ENCODE measurements at regions not wholly inside any gene's neighbourhood (a gene's known extent, or its start where the extent isn't known, plus 50 kb on each side); places are given as distances from the start of the nearest gene placed in this dataset.

DNA sequence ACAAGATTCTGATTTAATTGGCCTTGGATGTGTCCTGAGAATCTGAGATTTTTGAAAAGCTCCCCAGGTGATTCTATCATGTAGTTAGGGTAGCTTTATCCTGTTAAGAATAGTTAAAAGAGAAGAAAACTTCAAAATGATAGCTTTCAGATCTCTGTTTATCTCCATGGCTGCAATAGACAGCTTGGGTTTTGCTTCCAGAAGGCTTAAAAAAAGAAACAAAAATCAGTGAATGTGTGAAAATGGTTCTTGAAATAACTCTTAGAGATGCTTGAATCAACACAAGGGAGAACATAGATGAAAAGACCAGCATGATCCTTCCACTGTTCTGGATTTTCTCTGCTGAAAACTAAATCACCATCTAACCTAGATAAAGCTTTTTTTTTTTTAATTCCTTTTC is 60.8 kb upstream of the TMC3 start:
- Histone ChIP-seq H4K91ac (ENCODE audit: low read depth, low read length) (no peak overlapping the region), H3K23ac (ENCODE audit: low read length) (no peak overlapping the region), H3K4me1 (ENCODE audit: control insufficient read depth in 1 of 2, insufficient read depth in 2 of 2, low read length in 2 of 2) (no peaks in the 10 kb centered on the region), H3K4me3 (ENCODE audit: low read depth, low read length) (no peak overlapping the region), H3K27ac (ENCODE audit: low read depth, low read length) (no peak overlapping the region), H2AK5ac (ENCODE audit: low read length) (no peak overlapping the region), H3K79me2 (ENCODE audit: control insufficient read depth, insufficient read depth, low read length, poor library complexity) (no peaks in the 10 kb centered on the region), H4K12ac (ENCODE audit: low read depth, low read length) (no peak overlapping the region), H2AFZ (ENCODE audit: insufficient read depth, low read length, poor library complexity) (no peak overlapping the region), H3K18ac (ENCODE audit: low read length) (no peak overlapping the region), H2BK120ac (ENCODE audit: insufficient read depth, low read length, poor library complexity) (no peak overlapping the region), H3K14ac (ENCODE audit: low read length) (no peak overlapping the region), H2BK12ac (ENCODE audit: low read length) (no peak overlapping the region), H3K36me3 (ENCODE audit: control insufficient read depth in 1 of 2, insufficient read depth in 2 of 2, low read length in 2 of 2) (no peaks in the 10 kb centered on the region), H3K4ac (ENCODE audit: low read depth, low read length) (no peak overlapping the region), H3K9me3 (ENCODE audit: insufficient read depth, low read depth, low read length) (no peaks in the 10 kb centered on the region), H2BK5ac (ENCODE audit: low read depth, low read length, poor library complexity) (no peak overlapping the region), H3K79me1 (ENCODE audit: low read length) (no peaks in the 10 kb centered on the region), H3K9ac (ENCODE audit: low read length) (no peak overlapping the region), H3K27me3 (ENCODE audit: insufficient read depth, low read length) (no peaks in the 10 kb centered on the region), H4K8ac (ENCODE audit: low read depth, low read length) (no peak overlapping the region), H3K4me2 (ENCODE audit: low read length) (no peak overlapping the region)
- no peak for DNase-seq

DNA sequence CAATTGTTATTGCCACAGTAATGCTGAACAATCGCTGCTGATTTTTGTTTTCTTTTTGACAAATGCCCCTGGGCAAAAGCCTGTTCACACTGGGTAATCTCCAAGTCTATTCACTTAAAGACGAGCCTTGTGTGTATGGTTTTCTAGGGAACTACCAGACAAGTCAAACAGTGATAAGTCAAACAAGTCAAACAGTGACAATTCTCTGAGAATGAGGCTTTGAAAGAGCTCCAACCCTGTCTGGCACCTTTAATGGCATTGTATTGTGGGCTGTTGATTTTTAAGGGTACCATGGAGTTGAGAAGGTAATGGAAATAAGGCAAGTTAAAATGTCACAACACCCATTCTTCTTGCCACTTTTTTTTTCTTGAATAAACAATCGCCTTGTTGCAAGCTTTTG is 59.4 kb upstream of the TMC3 start:
- DNase-seq = no peak
- Histone ChIP-seq H3K4me2 (ENCODE audit: low read length) (no peak overlapping the region), H2AK5ac (ENCODE audit: low read length) (no peak overlapping the region), H3K4me1 (ENCODE audit: control insufficient read depth in 1 of 2, insufficient read depth in 2 of 2, low read length in 2 of 2) (no peaks in the 10 kb centered on the region), H4K91ac (ENCODE audit: low read depth, low read length) (no peak overlapping the region), H4K8ac (ENCODE audit: low read depth, low read length) (no peak overlapping the region), H4K12ac (ENCODE audit: low read depth, low read length) (no peak overlapping the region), H2BK120ac (ENCODE audit: insufficient read depth, low read length, poor library complexity) (no peak overlapping the region), H3K9ac (ENCODE audit: low read length) (no peak overlapping the region), H3K4me3 (ENCODE audit: low read depth, low read length) (no peak overlapping the region), H3K14ac (ENCODE audit: low read length) (no peak overlapping the region), H3K27ac (ENCODE audit: low read depth, low read length) (no peak overlapping the region), H3K9me3 (ENCODE audit: insufficient read depth, low read depth, low read length) (no peaks in the 10 kb centered on the region), H3K79me2 (ENCODE audit: control insufficient read depth, insufficient read depth, low read length, poor library complexity) (no peaks in the 10 kb centered on the region), H3K36me3 (ENCODE audit: control insufficient read depth in 1 of 2, insufficient read depth in 2 of 2, low read length in 2 of 2) (no peaks in the 10 kb centered on the region), H2AFZ (ENCODE audit: insufficient read depth, low read length, poor library complexity) (no peak overlapping the region), H2BK5ac (ENCODE audit: low read depth, low read length, poor library complexity) (no peak overlapping the region), H3K23ac (ENCODE audit: low read length) (no peak overlapping the region), H3K4ac (ENCODE audit: low read depth, low read length) (no peak overlapping the region), H3K79me1 (ENCODE audit: low read length) (no peaks in the 10 kb centered on the region), H3K18ac (ENCODE audit: low read length) (no peak overlapping the region), H3K27me3 (ENCODE audit: insufficient read depth, low read length) (no peaks in the 10 kb centered on the region), H2BK12ac (ENCODE audit: low read length) (no peak overlapping the region)
- WGBS (ENCODE audit: extremely low coverage, insufficient coverage, insufficient read length) = no CpG with 5 or more reads among the region's 3 CpGs

DNA sequence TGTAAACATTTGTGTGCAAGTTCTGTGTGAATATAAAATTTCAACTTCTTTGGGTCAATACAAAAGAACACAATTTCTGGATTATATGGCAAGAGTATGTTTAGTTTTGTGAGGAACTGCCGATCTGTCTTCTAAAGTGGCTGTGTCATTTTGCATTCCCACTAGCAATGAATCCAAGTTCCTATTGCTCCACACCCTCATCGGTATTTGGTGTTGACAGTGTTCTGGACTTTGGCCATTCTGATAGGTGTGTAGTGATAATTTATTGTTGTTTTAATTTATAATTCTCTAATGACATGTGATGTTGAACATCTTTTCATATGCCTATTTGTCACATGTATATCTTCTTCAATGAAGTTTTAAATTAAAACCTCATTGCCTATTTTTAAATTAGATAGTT is 58.2 kb upstream of the TMC3 start:
- H2BK5ac ChIP-seq (ENCODE audit: low read depth, low read length, poor library complexity) = no peak overlapping the region
- H2AK5ac ChIP-seq (ENCODE audit: low read length) = no peak overlapping the region
- H4K12ac ChIP-seq (ENCODE audit: low read depth, low read length) = no peak overlapping the region
- H2BK12ac ChIP-seq (ENCODE audit: low read length) = no peak overlapping the region
- no peaks in the 10 kb centered on the region for H3K79me2 ChIP-seq (ENCODE audit: control insufficient read depth, insufficient read depth, low read length, poor library complexity)
- no peaks in the 10 kb centered on the region for H3K4me1 ChIP-seq (ENCODE audit: control insufficient read depth in 1 of 2, insufficient read depth in 2 of 2, low read length in 2 of 2)
- no peaks in the 10 kb centered on the region for H3K79me1 ChIP-seq (ENCODE audit: low read length)
- no peak overlapping the region for H4K91ac ChIP-seq (ENCODE audit: low read depth, low read length)
- no peak overlapping the region for H3K4me2 ChIP-seq (ENCODE audit: low read length)
- H3K27ac ChIP-seq (ENCODE audit: low read depth, low read length) = no peak overlapping the region
- H3K18ac ChIP-seq (ENCODE audit: low read length) = no peak overlapping the region
- DNase-seq = no peak
- no peaks in the 10 kb centered on the region for H3K27me3 ChIP-seq (ENCODE audit: insufficient read depth, low read length)
- H4K8ac ChIP-seq (ENCODE audit: low read depth, low read length) = no peak overlapping the region
- WGBS (ENCODE audit: extremely low coverage, insufficient coverage, insufficient read length) = no CpG with 5 or more reads among the region's 2 CpGs
- H3K36me3 ChIP-seq (ENCODE audit: control insufficient read depth in 1 of 2, insufficient read depth in 2 of 2, low read length in 2 of 2) = no peaks in the 10 kb centered on the region
- H3K4me3 ChIP-seq (ENCODE audit: low read depth, low read length) = no peak overlapping the region
- H3K23ac ChIP-seq (ENCODE audit: low read length) = no peak overlapping the region
- H3K9ac ChIP-seq (ENCODE audit: low read length) = no peak overlapping the region
- H2AFZ ChIP-seq (ENCODE audit: insufficient read depth, low read length, poor library complexity) = no peak overlapping the region
- H3K9me3 ChIP-seq (ENCODE audit: insufficient read depth, low read depth, low read length) = no peaks in the 10 kb centered on the region
- H3K4ac ChIP-seq (ENCODE audit: low read depth, low read length) = no peak overlapping the region
- no peak overlapping the region for H2BK120ac ChIP-seq (ENCODE audit: insufficient read depth, low read length, poor library complexity)
- H3K14ac ChIP-seq (ENCODE audit: low read length) = no peak overlapping the region

DNA sequence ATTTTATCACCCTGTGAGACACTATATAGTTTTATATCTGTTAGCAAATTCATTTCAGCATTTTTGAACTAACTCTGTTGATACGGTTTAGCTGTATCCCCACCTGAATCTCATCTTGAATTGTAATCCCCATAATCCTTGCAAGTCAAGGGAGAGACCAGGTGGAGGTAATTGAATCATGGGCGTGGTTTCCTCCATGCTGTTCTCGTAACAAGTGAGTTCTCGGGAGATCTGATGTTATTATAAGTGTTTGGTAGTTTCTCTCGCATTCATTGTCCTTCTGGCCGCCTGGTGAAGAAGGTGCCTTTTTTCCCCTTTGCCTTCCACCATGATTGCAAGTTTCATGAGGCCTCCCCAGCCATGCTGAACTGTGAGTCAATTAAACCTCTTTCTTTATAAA is 53.2 kb upstream of the TMC3 start:
- no peak overlapping the region for H2BK5ac ChIP-seq (ENCODE audit: low read depth, low read length, poor library complexity)
- H4K12ac ChIP-seq (ENCODE audit: low read depth, low read length) = no peak overlapping the region
- no peak overlapping the region for H3K4me3 ChIP-seq (ENCODE audit: low read depth, low read length)
- no peaks in the 10 kb centered on the region for H3K4me1 ChIP-seq (ENCODE audit: control insufficient read depth in 1 of 2, insufficient read depth in 2 of 2, low read length in 2 of 2)
- WGBS (ENCODE audit: extremely low coverage, insufficient coverage, insufficient read length) = no CpG with 5 or more reads among the region's 6 CpGs
- no peak for DNase-seq
- no peaks in the 10 kb centered on the region for H3K9me3 ChIP-seq (ENCODE audit: insufficient read depth, low read depth, low read length)
- no peak overlapping the region for H3K14ac ChIP-seq (ENCODE audit: low read length)
- H3K18ac ChIP-seq (ENCODE audit: low read length) = no peak overlapping the region
- H3K27me3 ChIP-seq (ENCODE audit: insufficient read depth, low read length) = no peaks in the 10 kb centered on the region
- no peak overlapping the region for H2AFZ ChIP-seq (ENCODE audit: insufficient read depth, low read length, poor library complexity)
- no peak overlapping the region for H2BK120ac ChIP-seq (ENCODE audit: insufficient read depth, low read length, poor library complexity)
- H3K23ac ChIP-seq (ENCODE audit: low read length) = no peak overlapping the region
- no peaks in the 10 kb centered on the region for H3K79me2 ChIP-seq (ENCODE audit: control insufficient read depth, insufficient read depth, low read length, poor library complexity)
- H3K36me3 ChIP-seq (ENCODE audit: control insufficient read depth in 1 of 2, insufficient read depth in 2 of 2, low read length in 2 of 2) = no peaks in the 10 kb centered on the region
- H2BK12ac ChIP-seq (ENCODE audit: low read length) = no peak overlapping the region
- no peak overlapping the region for H4K8ac ChIP-seq (ENCODE audit: low read depth, low read length)
- no peak overlapping the region for H3K4me2 ChIP-seq (ENCODE audit: low read length)
- H3K4ac ChIP-seq (ENCODE audit: low read depth, low read length) = no peak overlapping the region
- H3K79me1 ChIP-seq (ENCODE audit: low read length) = no peaks in the 10 kb centered on the region
- H3K9ac ChIP-seq (ENCODE audit: low read length) = no peak overlapping the region
- no peak overlapping the region for H3K27ac ChIP-seq (ENCODE audit: low read depth, low read length)
- H2AK5ac ChIP-seq (ENCODE audit: low read length) = no peak overlapping the region
- H4K91ac ChIP-seq (ENCODE audit: low read depth, low read length) = no peak overlapping the region

DNA sequence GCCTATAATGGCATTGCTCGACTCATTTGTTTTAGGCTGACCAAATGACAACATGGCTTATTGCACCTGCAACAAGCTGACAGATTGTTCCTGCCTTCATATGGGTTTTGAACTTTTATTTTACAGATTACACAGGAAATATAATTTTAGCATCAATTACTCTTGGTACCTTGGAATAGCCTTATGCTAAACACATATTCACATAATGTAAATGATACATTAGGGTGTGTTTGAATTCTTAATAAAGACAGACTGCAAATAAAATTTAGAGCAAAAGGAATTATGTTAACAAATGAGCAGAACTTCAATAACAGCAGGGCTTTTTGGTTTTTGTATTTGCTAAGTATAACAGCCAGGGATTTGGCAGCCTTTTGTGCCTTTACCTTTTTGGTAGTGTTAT is 51.9 kb upstream of the TMC3 start:
- Histone ChIP-seq H3K36me3 (ENCODE audit: control insufficient read depth in 1 of 2, insufficient read depth in 2 of 2, low read length in 2 of 2) (no peaks in the 10 kb centered on the region), H2BK120ac (ENCODE audit: insufficient read depth, low read length, poor library complexity) (no peak overlapping the region), H3K27me3 (ENCODE audit: insufficient read depth, low read length) (no peaks in the 10 kb centered on the region), H3K23ac (ENCODE audit: low read length) (no peak overlapping the region), H3K79me1 (ENCODE audit: low read length) (no peaks in the 10 kb centered on the region), H2BK5ac (ENCODE audit: low read depth, low read length, poor library complexity) (no peak overlapping the region), H3K27ac (ENCODE audit: low read depth, low read length) (no peak overlapping the region), H4K12ac (ENCODE audit: low read depth, low read length) (no peak overlapping the region), H3K14ac (ENCODE audit: low read length) (no peak overlapping the region), H3K4me1 (ENCODE audit: control insufficient read depth in 1 of 2, insufficient read depth in 2 of 2, low read length in 2 of 2) (no peaks in the 10 kb centered on the region), H2AK5ac (ENCODE audit: low read length) (no peak overlapping the region), H3K4me2 (ENCODE audit: low read length) (no peak overlapping the region), H3K79me2 (ENCODE audit: control insufficient read depth, insufficient read depth, low read length, poor library complexity) (no peaks in the 10 kb centered on the region), H4K8ac (ENCODE audit: low read depth, low read length) (no peak overlapping the region), H3K9ac (ENCODE audit: low read length) (no peak overlapping the region), H3K9me3 (ENCODE audit: insufficient read depth, low read depth, low read length) (no peaks in the 10 kb centered on the region), H3K4ac (ENCODE audit: low read depth, low read length) (no peak overlapping the region), H2AFZ (ENCODE audit: insufficient read depth, low read length, poor library complexity) (no peak overlapping the region), H2BK12ac (ENCODE audit: low read length) (no peak overlapping the region), H3K4me3 (ENCODE audit: low read depth, low read length) (no peak overlapping the region), H4K91ac (ENCODE audit: low read depth, low read length) (no peak overlapping the region), H3K18ac (ENCODE audit: low read length) (no peak overlapping the region)
- no peak for DNase-seq
- no CpG with 5 or more reads among the region's 1 CpG for whole genome bisulfite sequencing (ENCODE audit: extremely low coverage, insufficient coverage, insufficient read length)
